Lower leg skin (tissue), 4 donors: ENCODE measurements at regions not wholly inside any gene's neighbourhood (a gene's known extent, or its start where the extent isn't known, plus 50 kb on each side); places are given as distances from the start of the nearest gene placed in this dataset.

Experiments
- DNase-seq, 2 donors: peaks; one replicate each; pipeline ENCODE4 v3.0.0-alpha.2; 2019; ENCODE audit warnings: low spot score in 2 of 2
- H3K4me3 ChIP-seq: fragments of 200-600 bp; sonication (generic); 2 replicates; pipeline ENCODE4 v1.5.1; 2017; ENCODE audit warnings: mild to moderate bottlenecking, low read depth; ENCODE audit not compliant: poor library complexity, severe bottlenecking
- CTCF ChIP-seq, 3 donors: fragments of 450-650 bp; IDR thresholded peaks; one replicate each; pipeline ENCODE4 v1.5.1; 2016; ENCODE audit warnings: antibody characterized with exemption in 3 of 3, mild to moderate bottlenecking in 3 of 3, moderate library complexity in 2 of 3
- POLR2A ChIP-seq, 2 donors: fragments of 450-650 bp; IDR thresholded peaks; one replicate each; pipeline ENCODE4 v1.6.1; 2016 to 2017; ENCODE audit warnings: antibody characterized with exemption in 2 of 2, mild to moderate bottlenecking in 1 of 2, moderate library complexity in 1 of 2
- WGBS, 2 donors: methylation state at CpG; one replicate each; pipeline ENCODE4 v1.1.5; 2018; 5-methylcytosine and 5-hydroxymethylcytosine counted together
- intact Hi-C: fragments of 100-400 bp; cut with DNase I; formaldehyde crosslinking; loops from one replicate; pipeline ENCODE4 v1.15.0; 2023; ENCODE audit warnings: low total_unique reads

- no peak overlapping the region for H3K4me3 ChIP-seq
- peak in 1 of 2 donors; percentile 66 for DNase-seq
- TF ChIP-seq CTCF (IDR thresholded peaks at IDR 0.05) = no peak
- no peak for TF ChIP-seq POLR2A (IDR thresholded peaks at IDR 0.05)
- intact Hi-C loops = no loop called here
- 38 to 45% methylated on average over 9 of the region's 9 CpGs for WGBS, 2 donors
Measured at GRCh38 chr16:54216268-54216667, 70.3 kb downstream of the IRX3 start.

GRCh38 chr16:54215471-54215870, 71.1 kb downstream of the IRX3 start:
- no peak overlapping the region for H3K4me3 ChIP-seq
- no peak for DNase-seq
- TF ChIP-seq POLR2A (IDR thresholded peaks at IDR 0.05) = no peak
- TF ChIP-seq CTCF (IDR thresholded peaks at IDR 0.05) = no peak
- intact Hi-C loops = no loop called here
- WGBS, 2 donors = 76 to 84% methylated on average over 4 of the region's 4 CpGs

GRCh38 chr16:54213322-54213721, 73.3 kb downstream of the IRX3 start:
- no peak for DNase-seq
- intact Hi-C loops = no loop called here
- no peak overlapping the region for H3K4me3 ChIP-seq
- no peak for TF ChIP-seq POLR2A (IDR thresholded peaks at IDR 0.05)
- TF ChIP-seq CTCF (IDR thresholded peaks at IDR 0.05) = no peak
- 83 to 88% methylated on average over 4 of the region's 4 CpGs for WGBS, 2 donors

GRCh38 chr16:54212893-54213292, 73.7 kb downstream of the IRX3 start:
- intact Hi-C loops = no loop called here
- TF ChIP-seq POLR2A (IDR thresholded peaks at IDR 0.05) (no peak), CTCF (IDR thresholded peaks at IDR 0.05) (no peak)

GRCh38 chr16:54211203-54211602, 75.4 kb downstream of the IRX3 start:
- TF ChIP-seq CTCF (IDR thresholded peaks at IDR 0.05) (no peak), POLR2A (IDR thresholded peaks at IDR 0.05) (no peak)
- intact Hi-C loops = no loop called here
- H3K4me3 ChIP-seq = no peak overlapping the region
- WGBS, 2 donors = 48 to 55% methylated on average over 5 of the region's 5 CpGs
- DNase-seq = no peak

More at GRCh38 chr16:54212893-54213292, 73.7 kb downstream of the IRX3 start:
- DNase-seq = no peak
- no peak overlapping the region for H3K4me3 ChIP-seq
- 46 to 63% methylated on average over 10 of the region's 10 CpGs for WGBS, 2 donors

- DNase-seq = peak in 1 of 2 donors; percentile 52
- 36 to 37% methylated on average over 16 of the region's 16 CpGs for WGBS, 2 donors
- intact Hi-C loops = no loop called here
- TF ChIP-seq CTCF (IDR thresholded peaks at IDR 0.05) = no peak
- TF ChIP-seq POLR2A (IDR thresholded peaks at IDR 0.05) = no peak
- no peak overlapping the region for H3K4me3 ChIP-seq
Measured at GRCh38 chr16:54210452-54211125, 76.0 kb downstream of the IRX3 start.
